Dendritic cell treated with granulocyte-macrophage colony-stimulating factor and Interleukin-4, amounts not matched to agents 40 ng/mL and 50 ng/mL, for 4 days (primary cell): ENCODE measurements at regions not wholly inside any gene's neighbourhood (a gene's known extent, or its start where the extent isn't known, plus 50 kb on each side); places are given as distances from the start of the nearest gene placed in this dataset.
"Not testable (repeated sequence)": the region's sequence is repeated elsewhere in the genome, so short reads cannot be mapped to it uniquely, and the experiment has no call there.

Source experiments
- H3K27ac Mint-ChIP-seq: one replicate; pipeline ENCODE4 v1.8.0; 2022; ENCODE audit warnings: mild to moderate bottlenecking, mixed read lengths
- H3K27me3 Mint-ChIP-seq: one replicate; pipeline ENCODE4 v1.8.0; 2022; ENCODE audit warnings: mild to moderate bottlenecking, mixed read lengths
- H3K36me3 Mint-ChIP-seq: one replicate; pipeline ENCODE4 v1.8.0; 2022; ENCODE audit warnings: low read depth, mixed read lengths
- H3K4me1 Mint-ChIP-seq: one replicate; pipeline ENCODE4 v1.8.0; 2022; ENCODE audit warnings: low read depth, mixed read lengths
- H3K4me3 Mint-ChIP-seq: one replicate; pipeline ENCODE4 v1.8.0; 2022; ENCODE audit warnings: mild to moderate bottlenecking, moderate library complexity, mixed read lengths
- H3K9me3 Mint-ChIP-seq: one replicate; pipeline ENCODE4 v1.8.0; 2022; ENCODE audit warnings: mixed read lengths
- intact Hi-C: fragments of 100-400 bp; cut with micrococcal nuclease; formaldehyde crosslinking; loops from one replicate; pipeline ENCODE4 v1.15.0; 2022

DNA sequence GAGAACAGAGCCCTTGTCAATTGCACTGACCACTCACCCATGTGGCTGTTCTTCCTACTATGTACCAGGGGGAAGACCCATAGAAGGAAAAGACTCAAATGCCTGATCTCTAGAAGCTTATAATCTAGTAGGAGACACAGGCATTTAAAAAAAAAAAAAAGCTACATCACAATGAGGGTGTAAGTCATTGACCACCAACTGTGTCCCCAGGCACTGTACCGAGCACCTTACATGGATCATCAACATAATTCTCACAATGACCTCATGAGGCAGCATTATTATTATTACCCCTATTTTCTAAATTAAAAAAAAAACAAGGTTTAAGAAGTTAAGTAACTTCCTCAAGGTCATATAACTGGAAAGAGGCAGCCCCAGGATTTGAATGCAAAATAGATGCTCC is 247.4 kb downstream of the SHOX2 start:
- intact Hi-C loops, result no loop called here
- Mint-ChIP-seq H3K9me3 (no peaks in the 10 kb centered on the region), H3K36me3 (no peaks in the 10 kb centered on the region), H3K4me3 (no peak overlapping the region), H3K4me1 (no peaks in the 10 kb centered on the region), H3K27ac (no peak overlapping the region), H3K27me3 (no peaks in the 10 kb centered on the region)

DNA sequence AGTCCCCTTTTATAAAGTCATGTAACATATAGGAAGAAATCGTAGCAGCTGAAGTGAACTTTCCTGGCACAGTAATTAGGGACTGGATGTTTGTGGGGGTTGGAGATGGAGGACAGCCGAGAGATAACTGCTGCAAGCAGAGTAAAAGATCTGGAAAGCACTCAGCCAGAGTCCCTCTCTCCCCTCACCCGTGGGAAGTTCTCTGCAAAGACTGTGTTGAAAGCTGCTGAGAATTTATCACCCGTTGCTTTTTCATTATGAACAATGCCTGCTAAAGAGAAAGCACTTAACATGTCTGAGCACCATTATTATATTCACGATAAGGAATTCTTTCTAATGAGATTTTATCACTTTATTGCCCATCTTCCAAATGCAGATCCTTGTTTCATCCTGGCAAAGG is 248.8 kb downstream of the SHOX2 start:
- intact Hi-C loops, result no loop called here
- H3K9me3 Mint-ChIP-seq, result no peaks in the 10 kb centered on the region

DNA sequence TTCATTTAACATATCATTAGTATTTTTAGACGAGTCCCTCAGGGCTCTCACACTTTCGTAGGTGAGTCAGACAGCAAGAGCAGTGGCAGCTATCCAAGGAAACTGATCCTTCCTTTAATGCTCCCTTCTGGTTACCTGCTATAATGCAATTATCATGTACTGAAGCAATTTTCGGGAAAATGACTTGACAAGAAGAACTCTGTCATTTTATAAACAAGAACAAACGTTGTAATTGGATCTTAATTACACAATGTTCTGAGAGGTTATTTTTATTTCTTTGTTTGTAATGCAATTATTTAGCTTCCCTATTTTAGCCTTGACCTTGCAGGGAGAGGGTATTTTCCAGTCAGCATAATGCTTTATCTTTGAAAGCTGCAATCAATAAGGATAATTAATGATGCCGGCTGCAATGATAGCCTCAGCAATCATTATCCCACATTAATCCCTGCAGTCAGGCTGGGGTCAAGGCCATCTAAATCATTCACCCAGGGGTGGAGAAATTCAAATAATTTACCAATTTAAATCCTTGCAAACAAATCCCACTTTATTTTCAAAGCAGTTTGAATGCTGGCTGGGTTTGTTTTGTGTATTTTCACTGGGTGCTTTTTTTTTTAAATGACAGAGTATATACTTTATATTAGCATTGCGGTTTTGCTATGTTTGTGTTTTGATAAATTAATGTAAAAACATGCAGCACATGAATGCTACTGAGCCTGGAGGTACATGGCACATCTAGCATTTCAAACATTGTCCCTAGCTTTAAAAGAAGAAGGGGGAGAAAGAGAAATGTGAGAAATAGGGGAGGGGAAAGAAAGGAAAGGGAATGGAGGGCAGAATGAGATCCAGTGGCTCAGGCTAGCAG is 249.9 kb downstream of the SHOX2 start:
- H3K36me3 Mint-ChIP-seq, result no peaks in the 10 kb centered on the region
- no peaks in the 10 kb centered on the region for H3K4me1 Mint-ChIP-seq
- H3K27me3 Mint-ChIP-seq, result no peaks in the 10 kb centered on the region
- no peak overlapping the region for H3K27ac Mint-ChIP-seq
- no peaks in the 10 kb centered on the region for H3K9me3 Mint-ChIP-seq
- intact Hi-C loops, result no loop called here
- H3K4me3 Mint-ChIP-seq, result no peak overlapping the region

More for the DNA sequence above, 248.8 kb downstream of the SHOX2 start:
- H3K27me3 Mint-ChIP-seq, result no peaks in the 10 kb centered on the region
- H3K4me3 Mint-ChIP-seq, result no peak overlapping the region
- no peak overlapping the region for H3K27ac Mint-ChIP-seq
- no peaks in the 10 kb centered on the region for H3K4me1 Mint-ChIP-seq
- no peaks in the 10 kb centered on the region for H3K36me3 Mint-ChIP-seq

DNA sequence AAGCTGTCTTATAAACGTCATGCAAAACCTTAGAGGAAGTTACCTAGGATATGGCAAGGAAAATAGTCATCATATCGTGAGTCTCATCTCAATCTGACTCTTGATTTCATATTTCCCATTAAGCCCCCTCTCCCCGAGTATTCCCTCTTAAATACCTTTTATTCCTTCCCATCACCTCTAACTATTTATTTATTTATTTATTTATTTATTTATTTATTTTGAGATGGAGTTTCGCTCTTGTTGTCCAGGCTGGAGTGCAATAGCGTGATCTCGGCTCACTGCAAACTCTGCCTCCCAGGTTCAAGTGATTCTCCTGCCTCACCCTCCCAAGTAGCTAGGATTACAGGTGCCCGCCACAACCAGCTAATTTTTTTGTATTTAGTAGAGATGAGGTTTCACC is 260.4 kb downstream of the SHOX2 start:
- intact Hi-C loops, H3K4me3 Mint-ChIP-seq, H3K4me1 Mint-ChIP-seq, H3K27ac Mint-ChIP-seq, H3K36me3 Mint-ChIP-seq, H3K9me3 Mint-ChIP-seq, H3K27me3 Mint-ChIP-seq: not testable (repeated sequence)

DNA sequence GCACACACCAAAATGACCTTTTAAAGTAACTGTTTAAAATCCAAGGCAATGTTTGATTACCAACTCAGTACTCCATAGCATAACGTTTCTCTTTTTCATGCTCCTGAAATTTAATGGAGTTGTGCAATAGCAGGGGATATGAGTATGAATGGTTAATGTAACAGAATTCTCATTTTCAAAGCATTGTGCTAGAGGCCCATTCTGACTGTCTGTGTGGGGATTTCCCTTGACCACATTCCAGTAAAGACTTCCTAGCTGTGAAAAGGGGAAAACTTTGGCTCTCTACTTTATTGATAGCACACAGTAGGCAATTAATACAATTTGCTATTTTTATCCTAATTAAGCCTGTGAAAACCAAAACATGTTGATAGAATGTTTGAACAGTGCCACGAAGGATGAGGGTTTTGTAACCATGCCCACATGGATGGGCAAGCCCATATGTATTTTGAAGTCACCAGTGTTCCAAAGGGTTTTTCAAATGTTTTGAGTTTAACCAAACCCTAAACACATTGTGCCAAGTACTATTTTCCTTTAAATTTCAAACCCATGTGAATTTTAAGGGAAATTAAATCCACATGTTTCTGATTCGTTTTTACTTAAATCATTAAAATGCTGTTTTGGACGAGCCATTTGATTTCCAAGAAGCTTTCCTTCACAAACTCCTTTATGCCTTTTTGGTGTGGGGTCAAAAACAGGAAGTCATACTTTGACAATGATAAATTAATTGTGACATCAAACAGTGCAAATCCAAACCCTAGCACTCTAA is 261.2 kb downstream of the SHOX2 start:
- H3K27me3 Mint-ChIP-seq, result peaks cover 3% of the 10 kb centered on the region
- no peaks in the 10 kb centered on the region for H3K36me3 Mint-ChIP-seq
- no peak overlapping the region for H3K27ac Mint-ChIP-seq
- H3K4me3 Mint-ChIP-seq, result no peak overlapping the region
- H3K4me1 Mint-ChIP-seq, result no peaks in the 10 kb centered on the region
- intact Hi-C loops, result no loop called here
- no peaks in the 10 kb centered on the region for H3K9me3 Mint-ChIP-seq

DNA sequence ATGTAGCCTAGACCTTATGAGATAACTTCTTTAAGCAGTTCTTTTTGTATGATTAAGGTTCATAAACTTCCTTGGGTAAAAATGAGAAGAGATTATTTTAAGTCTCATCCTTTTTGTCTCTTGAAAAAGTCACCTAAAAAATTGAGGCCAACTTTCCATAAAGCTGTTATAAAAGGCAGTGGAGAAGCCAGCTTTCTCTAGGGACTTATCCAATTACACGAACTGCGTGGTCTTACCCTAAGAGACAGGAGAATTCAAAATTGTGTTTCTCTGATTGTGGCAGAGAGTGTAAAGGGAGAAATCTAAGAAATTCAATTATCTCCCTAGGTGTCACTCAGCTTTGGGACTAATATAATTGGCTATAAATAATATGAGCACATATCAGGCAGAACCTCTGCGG is 262.0 kb downstream of the SHOX2 start:
- peaks cover 3% of the 10 kb centered on the region for H3K27me3 Mint-ChIP-seq
- no peaks in the 10 kb centered on the region for H3K4me1 Mint-ChIP-seq
- no peaks in the 10 kb centered on the region for H3K36me3 Mint-ChIP-seq
- intact Hi-C loops, result no loop called here
- no peak overlapping the region for H3K4me3 Mint-ChIP-seq
- H3K27ac Mint-ChIP-seq, result no peak overlapping the region
- H3K9me3 Mint-ChIP-seq, result no peaks in the 10 kb centered on the region

DNA sequence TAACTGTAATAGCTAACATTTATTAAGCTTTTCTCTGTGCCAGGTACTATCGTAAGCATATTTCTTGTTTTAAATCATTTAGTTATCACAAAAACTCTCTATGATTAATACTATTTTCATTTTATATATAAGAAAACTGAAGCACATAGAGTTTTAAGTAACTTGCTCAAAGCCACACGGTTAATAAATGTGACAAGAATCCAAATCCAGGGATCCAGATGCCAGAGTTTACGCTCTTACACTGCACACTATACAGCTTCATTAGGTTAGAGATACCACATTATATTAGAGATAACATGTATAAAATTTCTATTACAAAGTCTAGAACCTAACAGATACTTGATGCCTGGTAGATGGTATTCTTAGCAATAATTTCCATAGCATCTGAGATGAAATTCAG is 265.2 kb downstream of the SHOX2 start:
- no peak overlapping the region for H3K4me3 Mint-ChIP-seq
- intact Hi-C loops, result no loop called here
- no peak overlapping the region for H3K27ac Mint-ChIP-seq
- H3K9me3 Mint-ChIP-seq, result no peaks in the 10 kb centered on the region
- no peaks in the 10 kb centered on the region for H3K4me1 Mint-ChIP-seq
- peaks cover 3% of the 10 kb centered on the region for H3K27me3 Mint-ChIP-seq
- no peaks in the 10 kb centered on the region for H3K36me3 Mint-ChIP-seq

DNA sequence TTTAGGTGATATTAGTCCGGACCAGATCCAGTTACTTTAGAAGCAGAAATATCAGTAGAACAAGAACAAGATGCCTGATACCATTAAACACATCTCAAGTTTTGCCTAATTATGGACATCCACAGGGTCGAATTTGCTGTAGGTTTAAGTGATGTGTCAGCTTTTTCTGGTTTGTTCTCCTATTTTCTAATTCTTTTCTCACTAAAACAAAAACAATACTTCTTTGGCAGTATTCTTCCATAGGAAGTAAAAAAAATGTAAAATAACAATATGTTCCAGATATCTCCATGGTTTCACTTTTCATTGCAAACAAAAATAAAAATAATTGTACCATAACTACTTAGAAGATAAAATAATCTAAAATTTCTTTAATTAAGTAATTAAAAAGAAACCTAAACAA is 265.7 kb downstream of the SHOX2 start:
- intact Hi-C loops, result no loop called here
- Mint-ChIP-seq H3K27ac (no peak overlapping the region), H3K36me3 (no peaks in the 10 kb centered on the region), H3K4me3 (no peak overlapping the region), H3K27me3 (peaks cover 3% of the 10 kb centered on the region), H3K9me3 (no peaks in the 10 kb centered on the region), H3K4me1 (no peaks in the 10 kb centered on the region)

DNA sequence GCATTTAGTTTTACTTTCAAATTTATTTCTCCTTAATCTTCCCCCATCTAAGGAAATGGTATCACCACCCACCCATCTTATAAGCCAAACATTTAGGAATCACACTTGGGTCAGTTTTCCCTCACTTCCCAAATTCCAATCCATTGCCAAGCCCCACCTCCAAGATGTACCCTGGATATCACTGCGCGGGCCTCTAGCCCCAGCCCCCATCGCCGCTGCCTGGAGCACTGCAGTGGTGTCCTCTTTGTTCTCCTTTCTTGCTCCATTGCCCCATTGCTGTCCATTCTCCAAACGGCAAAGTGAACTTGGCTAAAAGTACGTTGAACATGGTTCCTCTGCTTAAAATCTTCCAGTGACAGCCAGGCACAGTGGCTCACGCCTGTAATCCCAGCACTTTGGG is 267.8 kb downstream of the SHOX2 start:
- peaks cover 4% of the 10 kb centered on the region for H3K27me3 Mint-ChIP-seq
- no peaks in the 10 kb centered on the region for H3K9me3 Mint-ChIP-seq
- H3K36me3 Mint-ChIP-seq, result no peaks in the 10 kb centered on the region
- no peak overlapping the region for H3K27ac Mint-ChIP-seq
- no peaks in the 10 kb centered on the region for H3K4me1 Mint-ChIP-seq
- H3K4me3 Mint-ChIP-seq, result no peak overlapping the region
- intact Hi-C loops, result no loop called here

DNA sequence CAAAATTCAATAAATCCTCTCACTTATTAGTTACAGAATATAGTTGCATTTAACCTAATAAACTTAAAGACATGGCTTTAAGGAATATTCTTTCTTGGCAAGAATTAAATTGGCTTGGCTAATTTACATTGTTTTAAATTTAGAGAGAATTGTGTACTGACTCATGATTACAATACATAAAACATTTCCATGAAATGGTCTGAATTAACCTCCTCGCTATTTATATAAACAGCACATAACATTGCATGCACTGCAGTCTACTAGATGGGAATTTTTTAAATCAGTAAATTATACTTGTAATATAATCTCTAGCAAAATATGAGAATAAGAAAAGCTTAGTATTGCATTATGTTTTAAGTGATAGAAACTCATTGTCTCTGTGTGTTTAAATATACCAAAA is 268.9 kb downstream of the SHOX2 start:
- Mint-ChIP-seq H3K36me3 (no peaks in the 10 kb centered on the region), H3K4me1 (no peaks in the 10 kb centered on the region), H3K27ac (no peak overlapping the region), H3K4me3 (no peak overlapping the region), H3K9me3 (no peaks in the 10 kb centered on the region), H3K27me3 (peaks cover 1% of the 10 kb centered on the region)
- intact Hi-C loops, result no loop called here

DNA sequence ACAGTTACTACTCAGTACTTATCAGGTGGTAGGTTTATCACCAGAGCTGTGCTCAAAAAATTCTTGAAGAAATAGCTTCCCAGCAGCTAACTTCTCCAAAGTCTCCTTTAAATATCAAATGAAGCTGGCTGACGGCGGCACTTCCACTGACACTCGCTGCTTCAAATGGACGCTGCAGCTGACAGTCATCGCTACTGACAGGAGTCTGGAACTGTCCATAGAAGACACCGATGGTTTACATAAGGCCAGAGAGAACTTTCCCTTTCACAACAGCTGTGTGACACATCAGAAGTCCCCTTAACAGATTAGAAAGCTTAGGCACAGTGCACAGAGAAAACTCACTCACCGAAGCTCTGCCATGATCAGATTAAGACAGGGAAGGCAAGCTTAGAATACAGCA is 270.2 kb downstream of the SHOX2 start:
- intact Hi-C loops, result no loop called here
- no peaks in the 10 kb centered on the region for H3K9me3 Mint-ChIP-seq
- H3K27ac Mint-ChIP-seq, result no peak overlapping the region
- no peaks in the 10 kb centered on the region for H3K4me1 Mint-ChIP-seq
- H3K4me3 Mint-ChIP-seq, result no peak overlapping the region
- no peaks in the 10 kb centered on the region for H3K36me3 Mint-ChIP-seq
- H3K27me3 Mint-ChIP-seq, result peaks cover 1% of the 10 kb centered on the region

DNA sequence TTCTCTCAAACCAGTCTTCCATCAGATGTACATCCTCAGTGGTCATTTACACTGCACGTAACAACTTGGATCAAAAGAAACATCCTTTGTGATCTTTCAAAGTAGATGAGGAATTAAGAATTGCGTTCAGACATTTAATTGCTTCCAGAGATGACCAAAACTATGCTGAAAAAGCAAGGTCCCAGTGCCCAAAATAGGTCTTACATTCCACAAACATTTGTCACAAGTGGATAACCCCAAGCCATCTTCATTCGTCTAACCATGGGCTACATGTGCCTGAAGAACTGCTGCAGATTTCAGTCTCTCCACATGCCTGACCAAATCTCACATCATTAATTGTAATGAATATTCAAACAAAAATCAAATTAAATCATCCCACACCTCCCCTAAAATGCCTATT is 273.6 kb downstream of the SHOX2 start:
- Mint-ChIP-seq H3K27me3 (peaks cover 1% of the 10 kb centered on the region), H3K36me3 (no peaks in the 10 kb centered on the region), H3K27ac (no peak overlapping the region), H3K4me1 (no peaks in the 10 kb centered on the region), H3K9me3 (peaks cover 18% of the 10 kb centered on the region), H3K4me3 (no peak overlapping the region)
- intact Hi-C loops, result no loop called here

DNA sequence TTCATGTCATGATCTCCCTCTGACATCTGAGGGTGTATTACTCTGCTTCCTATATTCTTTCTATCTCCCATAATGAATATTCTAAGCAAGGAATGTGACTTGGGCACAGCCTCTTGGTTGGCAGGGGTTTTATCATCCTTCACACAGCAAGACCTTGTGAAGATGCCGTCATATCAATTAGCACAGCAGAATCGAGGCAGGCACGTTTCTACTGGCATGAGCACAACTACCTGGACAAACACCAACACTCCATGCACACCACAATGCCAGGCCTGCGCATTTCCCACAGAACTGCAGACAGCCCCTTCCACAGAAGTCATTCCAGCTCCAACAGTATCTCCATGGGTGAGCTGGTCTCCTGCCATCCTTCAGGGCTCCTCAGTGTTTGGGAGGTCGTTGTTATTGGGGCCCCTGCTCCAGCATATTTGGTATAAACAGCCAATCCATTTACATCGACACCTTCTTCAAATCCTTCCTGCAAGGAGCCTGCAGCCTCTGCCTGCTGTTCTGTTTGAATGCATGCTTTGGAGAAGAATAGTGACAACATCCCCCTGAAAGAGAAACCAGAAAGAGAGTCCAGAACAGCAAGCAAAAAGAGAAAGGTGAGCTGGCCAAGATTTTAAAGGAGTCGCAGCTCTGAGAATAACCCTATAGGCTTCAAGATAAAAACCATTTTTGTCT is 275.5 kb downstream of the SHOX2 start:
- Mint-ChIP-seq H3K27me3 (peaks cover 1% of the 10 kb centered on the region), H3K4me1 (no peaks in the 10 kb centered on the region), H3K4me3 (no peak overlapping the region), H3K36me3 (no peaks in the 10 kb centered on the region), H3K27ac (no peak overlapping the region), H3K9me3 (peaks cover 24% of the 10 kb centered on the region)
- intact Hi-C loops, result no loop called here

DNA sequence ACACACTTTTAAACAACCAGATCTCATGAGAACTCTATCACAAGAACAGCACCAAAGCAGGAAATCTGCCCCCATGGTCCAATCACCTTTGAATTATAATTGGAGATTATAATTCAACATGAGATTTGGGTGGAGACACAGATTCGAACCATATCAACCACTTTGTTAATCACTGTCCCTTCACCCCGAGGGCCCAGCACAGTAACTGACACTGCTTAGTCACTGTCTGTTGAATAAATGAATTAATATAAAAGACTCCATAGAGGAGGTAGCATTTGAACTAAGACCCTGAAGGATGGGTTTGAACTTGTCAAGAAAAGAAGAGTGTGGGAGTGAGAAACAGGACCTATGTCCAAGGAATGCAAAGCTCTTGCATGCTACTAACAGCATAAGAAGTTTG is 276.4 kb downstream of the SHOX2 start:
- Mint-ChIP-seq H3K27me3 (peaks cover 1% of the 10 kb centered on the region), H3K9me3 (peaks cover 24% of the 10 kb centered on the region), H3K36me3 (no peaks in the 10 kb centered on the region), H3K4me3 (no peak overlapping the region), H3K27ac (no peak overlapping the region), H3K4me1 (no peaks in the 10 kb centered on the region)
- intact Hi-C loops, result no loop called here
